CD14-positive monocyte (primary cell): ENCODE measurements at regions not wholly inside any gene's neighbourhood (a gene's known extent, or its start where the extent isn't known, plus 50 kb on each side); places are given as distances from the start of the nearest gene placed in this dataset.

ENCODE experiments used
- DNase-seq, 3 donors: peaks; one replicate each; pipeline ENCODE4 v3.0.0-alpha.2; 2011 to 2022
- H2AFZ ChIP-seq: 2 replicates; pipeline ENCODE4 v1.6.0; 2012; ENCODE audit warnings: mild to moderate bottlenecking, low read depth, low read length, inconsistent platforms; ENCODE audit not compliant: insufficient read depth, poor library complexity, severe bottlenecking
- H3K27ac ChIP-seq, 2 donors: 1 replicate in 1 of 2; 2 replicates in 1 of 2; pipeline ENCODE4 v1.5.1; 2012 to 2013; ENCODE audit warnings: low read length in 2 of 2, control low read depth in 1 of 2, inconsistent platforms in 1 of 2, low read depth in 1 of 2, mild to moderate bottlenecking in 1 of 2
- H3K27me3 ChIP-seq, 2 donors: one replicate each; pipeline versions ENCODE4 v1.6.0 to v1.6.1; 2011 to 2013; ENCODE audit warnings: low read length in 2 of 2; ENCODE audit not compliant: control insufficient read depth in 2 of 2, insufficient read depth in 2 of 2
- H3K36me3 ChIP-seq, 2 donors: replicated peaks in 1 of 2; 1 replicate in 1 of 2; 2 replicates in 1 of 2; pipeline versions ENCODE4 v1.5.1 to v1.6.1; 2012 to 2013; ENCODE audit warnings: low read length in 2 of 2, control low read depth in 1 of 2, inconsistent platforms in 1 of 2, mild to moderate bottlenecking in 1 of 2; ENCODE audit not compliant: insufficient read depth in 2 of 2, control insufficient read depth in 1 of 2
- H3K4me1 ChIP-seq, 2 donors: 1 replicate in 1 of 2; 2 replicates in 1 of 2; pipeline versions ENCODE4 v1.5.1 to v1.6.1; 2012 to 2013; ENCODE audit warnings: low read length in 2 of 2, control low read depth in 1 of 2, inconsistent platforms in 1 of 2, mild to moderate bottlenecking in 1 of 2, moderate library complexity in 1 of 2; ENCODE audit not compliant: insufficient read depth in 2 of 2, control insufficient read depth in 1 of 2
- H3K4me2 ChIP-seq: replicated peaks from 2 replicates; pipeline ENCODE3; 2012; ENCODE audit warnings: low read length, moderate library complexity, mild to moderate bottlenecking; ENCODE audit not compliant: poor library complexity, severe bottlenecking; ENCODE audit errors: extremely low read depth
- H3K4me3 ChIP-seq, 3 experiments: fragments of 200-600 bp in 1 of 3; sonication (generic) in 1 of 3; replicated peaks in 1 of 3; 1 replicate in 2 of 3; 2 replicates in 1 of 3; pipeline ENCODE4 v1.5.1; 2011 to 2013; ENCODE audit warnings: low read length in 3 of 3, mild to moderate bottlenecking in 3 of 3, control low read depth in 2 of 3, low read depth in 2 of 3, inconsistent platforms in 1 of 3, moderate library complexity in 1 of 3
- H3K79me2 ChIP-seq: 2 replicates; pipeline ENCODE4 v1.6.0; 2012; ENCODE audit warnings: mild to moderate bottlenecking, control low read depth, inconsistent platforms, low read length, moderate library complexity; ENCODE audit not compliant: insufficient read depth
- H3K9ac ChIP-seq: 2 replicates; pipeline ENCODE4 v1.6.0; 2017; ENCODE audit warnings: low read length, mild to moderate bottlenecking; ENCODE audit not compliant: insufficient read depth, poor library complexity, severe bottlenecking
- H3K9me3 ChIP-seq, 2 donors: replicated peaks in 1 of 2; 1 replicate in 1 of 2; 2 replicates in 1 of 2; pipeline versions ENCODE4 v1.5.1 to v1.6.1; 2012 to 2013; ENCODE audit warnings: low read length in 2 of 2, control low read depth in 1 of 2; ENCODE audit not compliant: control insufficient read depth in 1 of 2, insufficient read depth in 1 of 2
- H4K20me1 ChIP-seq: 2 replicates; pipeline ENCODE4 v1.6.0; 2012; ENCODE audit warnings: mild to moderate bottlenecking, low read length, control low read depth, moderate library complexity; ENCODE audit not compliant: insufficient read depth
- H3K27ac Mint-ChIP-seq, 7 donors: one replicate each; pipeline ENCODE4 v1.8.0; 2020; ENCODE audit warnings: mild to moderate bottlenecking in 7 of 7, mixed read lengths in 7 of 7, moderate library complexity in 6 of 7, inconsistent platforms in 2 of 7
- H3K27me3 Mint-ChIP-seq, 3 donors: one replicate each; pipeline ENCODE4 v1.8.0; 2021 to 2022; ENCODE audit warnings: low read depth in 3 of 3, mild to moderate bottlenecking in 3 of 3, mixed read lengths in 3 of 3, moderate library complexity in 3 of 3, inconsistent platforms in 1 of 3
- H3K36me3 Mint-ChIP-seq, 2 donors: one replicate each; pipeline ENCODE4 v1.8.0; 2020; ENCODE audit warnings: mixed read lengths in 2 of 2, inconsistent platforms in 1 of 2, mild to moderate bottlenecking in 1 of 2
- H3K4me1 Mint-ChIP-seq: one replicate; pipeline ENCODE4 v1.8.0; 2020; ENCODE audit warnings: mild to moderate bottlenecking, mixed read lengths
- H3K4me3 Mint-ChIP-seq, 2 donors: one replicate each; pipeline ENCODE4 v1.8.0; 2020; ENCODE audit warnings: mild to moderate bottlenecking in 2 of 2, mixed read lengths in 2 of 2, moderate library complexity in 1 of 2
- H3K9me3 Mint-ChIP-seq, 7 donors: one replicate each; pipeline ENCODE4 v1.8.0; 2020 to 2022; ENCODE audit warnings: mixed read lengths in 7 of 7, mild to moderate bottlenecking in 6 of 7, moderate library complexity in 6 of 7, inconsistent platforms in 2 of 7
- WGBS: methylation state at CpG from one replicate; pipeline ENCODE4 v1.1.5; 2013; ENCODE audit warnings: missing lambda C conversion rate; ENCODE audit not compliant: insufficient coverage; 5-methylcytosine and 5-hydroxymethylcytosine counted together
- intact Hi-C, 2 donors: fragments of 100-400 bp; cut with micrococcal nuclease; formaldehyde crosslinking; loops; one replicate each; pipeline versions ENCODE4 v1.15.0 to v1.15.1; 2023
- TF ChIP-seq, protein P1 (sequence below): fragments of 200-600 bp; IDR thresholded peaks from one replicate; pipeline ENCODE4 v1.8.0; 2022; ENCODE audit warnings: antibody characterized with exemption, mild to moderate bottlenecking

DNA sequence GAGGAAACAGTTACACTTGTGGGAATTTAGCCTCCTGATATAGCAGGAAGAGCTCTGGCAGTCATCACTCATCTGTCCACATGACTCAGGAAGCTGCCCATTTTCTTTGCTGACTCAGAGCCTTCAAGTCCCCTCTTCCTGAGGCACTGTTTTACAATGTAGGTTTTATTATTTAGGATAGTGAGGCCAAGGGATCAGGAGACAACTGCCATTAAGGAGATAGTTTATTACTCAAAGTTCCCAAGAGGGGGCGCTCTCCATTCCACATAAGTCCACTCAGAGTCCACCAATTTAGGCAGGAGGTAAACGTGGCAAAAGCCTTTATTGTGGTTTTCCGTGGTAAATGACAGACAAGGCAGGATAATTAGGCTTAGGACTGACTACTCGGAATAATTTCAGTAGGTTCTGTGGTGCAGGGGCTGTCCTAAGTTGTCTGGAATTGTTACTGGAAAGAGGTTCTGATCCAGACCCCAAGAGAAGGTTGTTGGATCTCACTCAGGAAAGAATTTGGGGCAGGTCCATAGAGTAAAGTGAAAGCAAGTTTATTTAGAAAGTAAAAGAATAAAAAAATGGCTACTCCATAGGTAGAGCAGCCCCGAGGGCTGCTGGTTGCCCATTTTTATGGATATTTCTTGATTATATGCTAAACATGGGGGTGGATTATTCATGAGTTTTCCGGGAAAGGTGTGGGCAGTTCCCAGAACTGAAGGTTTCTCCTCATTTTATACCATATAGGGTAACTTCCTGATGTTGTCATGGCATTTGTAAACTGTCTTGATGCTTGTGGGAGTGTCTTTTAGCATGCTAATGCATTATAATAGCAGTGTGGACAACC is 96.0 kb upstream of the RAB40AL start:
- intact Hi-C loops, result no loop called here
- H3K4me1 Mint-ChIP-seq, result no peaks in the 10 kb centered on the region
- no peak overlapping the region for H3K9ac ChIP-seq

DNA sequence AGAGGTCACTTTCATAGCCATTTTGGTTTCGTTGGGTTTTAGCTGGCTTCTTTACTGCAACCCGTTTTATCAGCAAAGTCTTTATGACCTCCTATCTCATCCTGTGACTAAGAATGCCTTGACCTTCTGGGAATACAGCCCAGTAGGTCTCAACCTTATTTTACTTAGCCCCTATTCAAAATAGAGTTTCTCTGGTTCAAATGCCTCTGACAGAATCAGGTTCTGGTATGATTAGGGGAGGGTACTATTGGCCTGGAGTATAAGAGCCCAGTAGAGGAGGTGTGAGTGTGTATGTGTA is 95.4 kb upstream of the RAB40AL start:
- no peak overlapping the region for H3K27ac Mint-ChIP-seq
- no peaks in the 10 kb centered on the region for H3K36me3 Mint-ChIP-seq
- Histone ChIP-seq H3K4me2 (no peak overlapping the region), H3K27ac (no peak overlapping the region), H3K27me3 (no peaks in the 10 kb centered on the region), H2AFZ (no peak overlapping the region), H3K9ac (no peak overlapping the region), H3K79me2 (no peaks in the 10 kb centered on the region), H3K4me1 (no peaks in the 10 kb centered on the region), H4K20me1 (no peaks in the 10 kb centered on the region), H3K36me3 (no peaks in the 10 kb centered on the region), H3K9me3 (no peaks in the 10 kb centered on the region), H3K4me3 (no peak overlapping the region)
- no peaks in the 10 kb centered on the region for H3K9me3 Mint-ChIP-seq
- DNase-seq, result no peak
- H3K27me3 Mint-ChIP-seq, result no peaks in the 10 kb centered on the region
- TF ChIP-seq, protein P1, sequence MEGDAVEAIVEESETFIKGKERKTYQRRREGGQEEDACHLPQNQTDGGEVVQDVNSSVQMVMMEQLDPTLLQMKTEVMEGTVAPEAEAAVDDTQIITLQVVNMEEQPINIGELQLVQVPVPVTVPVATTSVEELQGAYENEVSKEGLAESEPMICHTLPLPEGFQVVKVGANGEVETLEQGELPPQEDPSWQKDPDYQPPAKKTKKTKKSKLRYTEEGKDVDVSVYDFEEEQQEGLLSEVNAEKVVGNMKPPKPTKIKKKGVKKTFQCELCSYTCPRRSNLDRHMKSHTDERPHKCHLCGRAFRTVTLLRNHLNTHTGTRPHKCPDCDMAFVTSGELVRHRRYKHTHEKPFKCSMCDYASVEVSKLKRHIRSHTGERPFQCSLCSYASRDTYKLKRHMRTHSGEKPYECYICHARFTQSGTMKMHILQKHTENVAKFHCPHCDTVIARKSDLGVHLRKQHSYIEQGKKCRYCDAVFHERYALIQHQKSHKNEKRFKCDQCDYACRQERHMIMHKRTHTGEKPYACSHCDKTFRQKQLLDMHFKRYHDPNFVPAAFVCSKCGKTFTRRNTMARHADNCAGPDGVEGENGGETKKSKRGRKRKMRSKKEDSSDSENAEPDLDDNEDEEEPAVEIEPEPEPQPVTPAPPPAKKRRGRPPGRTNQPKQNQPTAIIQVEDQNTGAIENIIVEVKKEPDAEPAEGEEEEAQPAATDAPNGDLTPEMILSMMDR, result no peak
- no peak overlapping the region for H3K4me3 Mint-ChIP-seq
- no CpG with 5 or more reads among the region's 2 CpGs for WGBS
- no peaks in the 10 kb centered on the region for H3K4me1 Mint-ChIP-seq
- intact Hi-C loops, result no loop called here

More for the DNA sequence above, 96.0 kb upstream of the RAB40AL start:
- Histone ChIP-seq H3K4me3 (no peak overlapping the region), H3K4me1 (no peaks in the 10 kb centered on the region), H3K36me3 (no peaks in the 10 kb centered on the region), H3K27ac (no peak overlapping the region), H4K20me1 (no peaks in the 10 kb centered on the region), H3K27me3 (no peaks in the 10 kb centered on the region), H3K9me3 (no peaks in the 10 kb centered on the region), H3K4me2 (no peak overlapping the region), H2AFZ (no peak overlapping the region), H3K79me2 (no peaks in the 10 kb centered on the region)
- no peaks in the 10 kb centered on the region for H3K27me3 Mint-ChIP-seq
- H3K36me3 Mint-ChIP-seq, result no peaks in the 10 kb centered on the region
- H3K27ac Mint-ChIP-seq, result no peak overlapping the region
- TF ChIP-seq, protein P1, result no peak
- WGBS, result 100% methylated on average over 1 of the region's 6 CpGs
- H3K4me3 Mint-ChIP-seq, result no peak overlapping the region
- DNase-seq, result no peak
- H3K9me3 Mint-ChIP-seq, result no peaks in the 10 kb centered on the region
